Skeletal muscle tissue (tissue), 3 donors: ENCODE measurements at regions not wholly inside any gene's neighbourhood (a gene's known extent, or its start where the extent isn't known, plus 50 kb on each side); places are given as distances from the start of the nearest gene placed in this dataset.

Experiments
- H3K27ac ChIP-seq: one replicate; pipeline ENCODE4 v1.7.0; 2013; ENCODE audit warnings: mild to moderate bottlenecking, low read depth, low read length, inconsistent platforms
- H3K27me3 ChIP-seq, 3 donors: one replicate each; pipeline ENCODE4 v1.7.0; 2013; ENCODE audit warnings: low read length in 3 of 3; ENCODE audit not compliant: control insufficient read depth in 3 of 3, insufficient read depth in 3 of 3
- H3K36me3 ChIP-seq, 3 donors: one replicate each; pipeline ENCODE4 v1.7.0; 2013; ENCODE audit warnings: low read length in 3 of 3; ENCODE audit not compliant: control insufficient read depth in 3 of 3, insufficient read depth in 3 of 3
- H3K4me1 ChIP-seq, 3 donors: one replicate each; pipeline ENCODE4 v1.7.0; 2013; ENCODE audit warnings: low read length in 3 of 3, mild to moderate bottlenecking in 3 of 3; ENCODE audit not compliant: control insufficient read depth in 3 of 3, insufficient read depth in 3 of 3
- H3K4me3 ChIP-seq, 3 donors: one replicate each; pipeline ENCODE4 v1.7.0; 2013; ENCODE audit warnings: low read length in 3 of 3
- H3K9ac ChIP-seq, 3 donors: one replicate each; pipeline ENCODE4 v1.7.0; 2013; ENCODE audit warnings: low read length in 3 of 3, mild to moderate bottlenecking in 3 of 3, moderate library complexity in 2 of 3, low read depth in 1 of 3
- H3K9me3 ChIP-seq, 3 donors: one replicate each; pipeline ENCODE4 v1.7.0; 2013; ENCODE audit warnings: low read length in 3 of 3; ENCODE audit not compliant: control insufficient read depth in 3 of 3
- donor health status: Osteomylitis.

DNA sequence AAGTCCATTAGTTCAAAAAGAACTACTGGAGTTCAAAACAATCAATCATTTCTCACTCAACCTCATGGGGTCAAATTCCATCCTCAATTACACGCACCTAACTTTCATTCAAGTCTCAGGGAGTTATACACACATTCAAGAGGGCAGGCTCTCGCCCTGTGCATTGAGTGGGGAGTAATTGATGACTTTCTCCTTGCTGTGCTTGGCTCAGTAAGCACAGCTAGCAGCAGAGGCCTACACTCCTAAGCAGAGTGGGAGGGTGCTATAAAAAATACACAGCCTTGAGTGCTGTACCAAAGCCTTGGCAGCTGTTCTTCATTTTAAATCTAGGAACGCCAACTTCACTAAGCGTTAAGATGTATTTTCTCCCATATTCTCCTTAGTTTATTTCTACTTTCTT is 958.3 kb upstream of the ADGRL3 start:
- Histone ChIP-seq H3K27ac (no peak overlapping the region), H3K4me3 (no peak overlapping the region), H3K27me3 (no peaks in the 10 kb centered on the region), H3K9me3 (no peaks in the 10 kb centered on the region), H3K4me1 (no peaks in the 10 kb centered on the region), H3K36me3 (no peaks in the 10 kb centered on the region), H3K9ac (no peak overlapping the region)

DNA sequence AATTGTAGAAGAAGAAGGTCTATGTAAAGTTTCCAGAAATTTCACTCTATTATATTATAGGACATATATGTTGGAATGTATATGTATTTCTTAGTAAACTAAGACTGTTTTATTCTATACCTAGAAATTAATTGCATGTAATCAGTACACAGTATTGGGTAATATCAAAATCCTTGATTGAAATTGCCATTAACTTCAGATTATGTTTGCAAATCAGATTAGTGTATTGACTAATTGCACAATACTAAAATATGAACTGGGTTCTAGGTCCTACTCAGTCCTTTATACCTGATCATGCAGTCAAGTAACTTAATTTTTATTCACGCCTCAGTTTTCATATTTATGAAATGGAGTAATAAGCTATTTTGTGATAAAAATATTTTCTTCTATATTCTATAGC is 950.3 kb upstream of the ADGRL3 start:
- Histone ChIP-seq H3K9ac (no peak overlapping the region), H3K4me1 (no peaks in the 10 kb centered on the region), H3K4me3 (no peak overlapping the region), H3K27me3 (no peaks in the 10 kb centered on the region), H3K9me3 (no peaks in the 10 kb centered on the region), H3K27ac (no peak overlapping the region), H3K36me3 (no peaks in the 10 kb centered on the region)

DNA sequence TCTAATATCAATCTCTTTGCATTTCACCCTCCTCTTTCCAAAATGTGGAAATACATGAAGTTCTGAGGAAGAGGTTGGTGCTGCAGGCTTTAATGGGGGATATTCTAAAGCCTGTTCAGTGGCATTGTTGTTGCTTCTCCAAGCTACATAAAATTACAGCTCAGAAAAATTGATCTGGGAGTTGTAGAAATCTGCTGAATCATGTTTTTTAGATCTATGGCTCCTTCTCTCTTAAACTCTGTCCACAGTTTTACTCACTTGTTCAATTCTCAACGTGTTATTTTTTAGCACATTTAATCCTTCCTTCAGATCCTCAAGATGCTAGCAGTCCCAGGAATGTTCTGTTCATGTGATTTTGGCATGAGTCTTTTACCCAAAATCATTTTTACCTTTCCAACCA is 949.5 kb upstream of the ADGRL3 start:
- Histone ChIP-seq H3K9ac (no peak overlapping the region), H3K4me1 (no peaks in the 10 kb centered on the region), H3K9me3 (no peaks in the 10 kb centered on the region), H3K36me3 (no peaks in the 10 kb centered on the region), H3K27ac (no peak overlapping the region), H3K27me3 (no peaks in the 10 kb centered on the region), H3K4me3 (no peak overlapping the region)

DNA sequence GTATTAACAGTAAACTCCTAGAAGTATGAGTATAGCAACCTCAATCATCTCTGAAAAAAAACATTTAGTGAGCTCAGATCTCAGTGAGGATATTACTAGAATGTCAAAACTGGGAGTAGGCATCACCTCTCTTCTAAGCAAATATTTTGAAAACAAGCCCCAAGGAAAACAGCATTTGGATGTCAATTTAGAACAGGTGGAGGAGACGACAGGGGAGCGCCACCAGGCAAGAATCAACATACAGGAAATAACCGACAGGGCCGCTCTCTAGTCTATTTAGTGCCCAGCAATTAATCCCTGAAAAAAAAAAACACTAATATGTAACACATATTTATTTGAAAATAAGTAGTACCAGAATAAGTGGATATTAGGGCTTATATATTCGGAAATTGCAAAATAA is 940.3 kb upstream of the ADGRL3 start:
- Histone ChIP-seq H3K4me3 (no peak overlapping the region), H3K4me1 (no peaks in the 10 kb centered on the region), H3K27me3 (no peaks in the 10 kb centered on the region), H3K9me3 (peaks cover 0 to 2% (median 0%) of the 10 kb centered on the region in 3 donors), H3K27ac (no peak overlapping the region), H3K36me3 (no peaks in the 10 kb centered on the region), H3K9ac (no peak overlapping the region)

DNA sequence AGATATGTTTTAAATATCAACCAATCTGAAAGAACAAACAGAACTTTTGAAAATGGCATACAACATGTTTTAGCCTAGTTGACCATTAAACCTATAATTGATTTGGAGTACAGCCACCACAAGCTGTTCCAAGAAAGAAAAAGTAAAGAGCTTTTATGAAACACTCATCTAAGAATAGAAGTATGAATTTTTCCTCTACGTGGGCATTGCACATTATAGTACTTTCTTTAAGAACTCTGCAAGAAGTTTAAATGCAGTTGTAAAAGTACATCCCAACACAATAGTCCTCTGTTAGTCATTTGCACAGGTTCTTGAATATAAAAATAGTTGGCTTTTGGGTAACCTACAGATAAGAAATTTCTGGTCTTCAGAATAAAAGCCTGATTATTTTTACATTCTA is 933.6 kb upstream of the ADGRL3 start:
- peaks cover 0 to 2% (median 0%) of the 10 kb centered on the region in 3 donors for H3K9me3 ChIP-seq
- H3K4me3 ChIP-seq: no peak overlapping the region
- H3K27ac ChIP-seq: no peak overlapping the region
- no peaks in the 10 kb centered on the region for H3K4me1 ChIP-seq
- no peaks in the 10 kb centered on the region for H3K27me3 ChIP-seq
- H3K36me3 ChIP-seq: no peaks in the 10 kb centered on the region
- H3K9ac ChIP-seq: no peak overlapping the region

DNA sequence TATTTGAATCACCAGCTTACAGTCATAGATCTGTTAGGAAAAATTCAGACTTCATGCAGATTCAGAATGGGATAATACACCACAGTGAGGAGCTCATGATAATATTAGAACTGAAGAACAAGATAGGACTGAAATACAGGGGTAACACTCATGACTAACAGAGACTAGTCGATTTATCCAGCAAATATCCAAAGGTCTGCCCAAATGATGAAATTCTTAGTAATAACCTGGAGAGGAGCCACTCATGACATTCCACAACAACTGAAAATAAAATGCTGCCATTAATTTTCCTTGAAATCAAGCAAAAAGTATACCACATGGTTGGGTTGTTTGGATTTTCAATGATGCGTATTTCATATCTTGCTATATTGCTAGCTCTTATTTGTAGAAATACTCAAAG is 903.7 kb upstream of the ADGRL3 start:
- Histone ChIP-seq H3K4me1 (no peaks in the 10 kb centered on the region), H3K27me3 (no peaks in the 10 kb centered on the region), H3K4me3 (no peak overlapping the region), H3K9ac (no peak overlapping the region), H3K36me3 (no peaks in the 10 kb centered on the region), H3K9me3 (no peaks in the 10 kb centered on the region), H3K27ac (no peak overlapping the region)

DNA sequence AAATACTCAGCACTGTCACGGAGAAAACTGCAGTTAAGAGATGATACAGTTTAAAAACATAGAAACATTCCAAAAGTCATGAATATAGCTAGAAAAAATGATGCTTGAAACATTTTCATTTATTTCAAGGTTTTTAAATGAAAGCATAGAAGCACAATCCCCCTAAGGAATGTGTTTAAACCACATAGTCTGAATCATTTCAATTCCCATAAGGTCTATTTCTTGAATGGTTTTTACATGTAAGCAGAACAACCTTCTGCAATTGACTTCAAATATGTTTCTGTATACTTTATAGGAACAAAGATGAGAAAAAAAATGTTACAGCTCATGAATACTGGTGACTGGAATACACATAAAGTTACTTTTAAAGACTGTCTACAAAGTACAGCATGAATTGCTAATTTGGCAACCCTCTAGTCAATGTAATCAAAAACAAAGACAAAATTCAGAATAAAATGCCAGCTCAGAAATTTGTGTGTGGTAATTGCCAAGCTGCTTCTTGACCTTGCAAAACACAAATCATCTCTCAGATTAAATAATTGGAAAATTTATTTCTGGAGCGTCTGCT is 886.4 kb upstream of the ADGRL3 start:
- H3K9ac ChIP-seq: no peak overlapping the region
- no peaks in the 10 kb centered on the region for H3K27me3 ChIP-seq
- H3K27ac ChIP-seq: no peak overlapping the region
- H3K36me3 ChIP-seq: no peaks in the 10 kb centered on the region
- no peaks in the 10 kb centered on the region for H3K4me1 ChIP-seq
- H3K9me3 ChIP-seq: no peaks in the 10 kb centered on the region
- no peak overlapping the region for H3K4me3 ChIP-seq

DNA sequence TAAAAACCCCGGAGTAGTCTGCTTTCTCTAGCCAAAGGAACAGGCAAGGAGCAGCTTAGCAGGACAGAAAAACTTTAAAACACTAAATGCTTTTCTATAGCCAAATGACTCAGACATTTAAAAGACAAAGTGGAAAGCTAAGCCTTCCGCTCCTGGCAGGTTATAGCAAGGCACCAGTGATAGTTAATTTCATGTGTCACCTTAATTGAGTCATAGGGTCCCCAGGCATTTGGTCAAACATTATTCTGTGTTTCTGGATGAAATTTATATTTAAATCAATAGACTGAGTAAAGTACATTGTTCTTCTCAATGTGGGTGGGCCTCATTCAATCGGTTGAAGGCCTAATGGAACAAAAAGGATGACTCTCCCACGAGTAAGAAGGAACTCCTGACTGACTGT is 885.7 kb upstream of the ADGRL3 start:
- H3K36me3 ChIP-seq: no peaks in the 10 kb centered on the region
- no peak overlapping the region for H3K27ac ChIP-seq
- H3K4me1 ChIP-seq: no peaks in the 10 kb centered on the region
- no peaks in the 10 kb centered on the region for H3K9me3 ChIP-seq
- no peak overlapping the region for H3K4me3 ChIP-seq
- no peak overlapping the region for H3K9ac ChIP-seq
- H3K27me3 ChIP-seq: no peaks in the 10 kb centered on the region

DNA sequence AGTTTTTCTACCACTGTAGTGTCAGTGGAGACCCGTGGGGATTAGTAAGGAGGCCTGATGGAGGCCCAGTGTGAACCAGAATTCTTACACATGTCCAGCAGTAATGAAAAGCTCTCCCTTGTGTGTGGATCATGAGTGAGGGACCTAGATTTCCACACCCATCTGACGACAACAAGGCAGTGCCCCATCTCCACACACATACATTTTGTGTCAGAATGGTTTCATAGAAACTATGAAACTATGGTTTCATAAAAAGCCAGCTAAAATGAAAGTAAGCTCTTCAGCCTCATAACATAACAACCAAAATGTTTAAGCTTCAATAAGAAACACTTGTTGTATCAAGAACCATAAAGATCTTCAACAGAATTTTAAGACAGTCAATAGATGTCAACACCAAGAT is 884.5 kb upstream of the ADGRL3 start:
- Histone ChIP-seq H3K4me3 (no peak overlapping the region), H3K27me3 (no peaks in the 10 kb centered on the region), H3K9me3 (no peaks in the 10 kb centered on the region), H3K9ac (no peak overlapping the region), H3K36me3 (no peaks in the 10 kb centered on the region), H3K27ac (no peak overlapping the region), H3K4me1 (no peaks in the 10 kb centered on the region)

DNA sequence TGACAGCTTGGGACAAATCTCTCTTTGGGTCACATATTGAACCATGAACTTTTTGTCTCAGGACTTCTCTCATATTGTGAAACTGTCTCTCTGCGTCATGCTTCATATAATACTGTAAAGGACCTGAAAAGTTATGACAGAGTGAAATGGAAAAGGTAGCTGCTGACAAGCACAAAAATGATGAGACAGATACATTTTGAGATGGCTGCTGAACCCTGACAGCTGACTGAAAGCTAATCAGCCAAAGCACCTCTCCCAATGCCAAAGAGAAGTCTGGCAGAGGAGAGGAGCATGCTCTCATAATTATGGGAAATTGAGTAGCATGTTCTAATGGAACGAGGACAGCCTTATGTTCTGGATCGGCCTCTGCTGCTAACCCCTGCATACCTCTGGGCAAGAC is 873.4 kb upstream of the ADGRL3 start:
- H3K4me1 ChIP-seq: no peaks in the 10 kb centered on the region
- H3K9me3 ChIP-seq: no peaks in the 10 kb centered on the region
- H3K27me3 ChIP-seq: no peaks in the 10 kb centered on the region
- H3K4me3 ChIP-seq: no peak overlapping the region
- no peak overlapping the region for H3K9ac ChIP-seq
- H3K36me3 ChIP-seq: no peaks in the 10 kb centered on the region
- no peak overlapping the region for H3K27ac ChIP-seq

DNA sequence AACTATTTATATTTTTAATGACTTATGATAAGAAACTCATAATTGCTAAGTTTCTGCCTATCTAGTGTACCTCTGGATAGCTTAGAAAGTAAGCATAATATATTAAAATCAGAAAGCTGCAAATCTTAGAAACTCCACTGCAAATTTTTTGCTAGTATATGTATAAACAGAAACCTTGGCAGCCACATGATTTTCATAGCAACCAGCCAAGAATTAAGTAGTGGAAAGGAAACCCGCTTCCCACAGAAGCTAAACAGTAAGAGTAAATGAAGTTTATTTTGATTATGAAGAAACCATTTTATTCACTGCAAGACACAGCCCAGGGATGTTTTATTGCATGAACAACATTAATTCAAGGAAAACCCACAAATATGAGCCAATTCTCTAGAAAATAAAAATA is 872.5 kb upstream of the ADGRL3 start:
- no peaks in the 10 kb centered on the region for H3K36me3 ChIP-seq

More for the DNA sequence above, 872.5 kb upstream of the ADGRL3 start:
- Histone ChIP-seq H3K9me3 (no peaks in the 10 kb centered on the region), H3K4me1 (no peaks in the 10 kb centered on the region), H3K27ac (no peak overlapping the region), H3K27me3 (no peaks in the 10 kb centered on the region), H3K9ac (no peak overlapping the region), H3K4me3 (no peak overlapping the region)
